COLO829 (cell line): ENCODE measurements at regions not wholly inside any gene's neighbourhood (a gene's known extent, or its start where the extent isn't known, plus 50 kb on each side); places are given as distances from the start of the nearest gene placed in this dataset.
"Not testable (repeated sequence)": the region's sequence is repeated elsewhere in the genome, so short reads cannot be mapped to it uniquely, and the experiment has no call there.

ENCODE experiments used
- DNase-seq: peaks from one replicate; pipeline ENCODE4 v3.0.0; 2012; ENCODE audit warnings: low spot score

DNA sequence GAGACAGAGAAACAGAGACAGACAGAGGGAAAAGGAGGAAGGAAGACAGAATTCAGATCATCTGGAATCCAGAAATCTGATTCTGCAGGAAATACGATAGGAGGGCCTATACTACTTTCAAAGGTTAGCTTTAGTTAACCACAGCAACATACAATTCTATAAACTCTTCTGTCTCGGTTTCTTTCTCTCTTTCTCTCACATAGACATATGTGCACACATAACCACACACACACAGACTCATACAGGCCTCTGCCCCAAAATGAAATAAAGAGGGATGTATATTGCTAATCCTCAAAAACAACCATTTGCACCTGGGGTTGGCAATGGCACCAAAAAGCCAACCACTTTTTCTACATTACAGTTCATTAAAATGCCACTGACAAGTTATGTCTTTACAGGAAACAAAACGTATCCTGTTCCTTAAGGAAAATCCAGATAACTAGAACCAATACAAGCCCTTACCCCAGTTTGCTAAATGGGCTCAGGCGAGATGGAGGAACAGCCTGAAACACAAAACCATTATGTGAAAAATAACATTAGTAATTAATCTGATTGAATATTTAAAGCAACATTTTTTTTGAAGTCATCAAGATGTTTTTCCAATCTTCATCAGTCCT, 372.3 kb upstream of the CCNH start:
- no peak for DNase-seq

DNA sequence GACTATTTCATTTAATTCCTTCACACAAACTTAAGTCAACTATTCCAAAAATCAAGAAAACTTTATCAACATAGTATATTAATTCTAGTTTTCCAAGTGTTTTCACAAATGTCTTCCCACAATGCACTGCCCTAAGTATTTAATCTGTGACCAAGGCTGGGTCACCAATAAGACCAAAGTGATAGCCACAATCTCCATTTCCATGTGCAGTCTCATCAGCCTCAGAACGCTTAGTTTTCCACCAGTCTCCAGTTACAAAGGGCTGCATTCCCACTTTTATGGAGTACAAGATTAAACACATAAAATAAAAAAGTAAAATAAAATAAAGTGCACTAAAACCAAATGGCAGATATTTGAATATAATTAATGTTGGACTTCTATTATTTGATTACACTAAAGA, 371.6 kb upstream of the CCNH start:
- no peak for DNase-seq

DNA sequence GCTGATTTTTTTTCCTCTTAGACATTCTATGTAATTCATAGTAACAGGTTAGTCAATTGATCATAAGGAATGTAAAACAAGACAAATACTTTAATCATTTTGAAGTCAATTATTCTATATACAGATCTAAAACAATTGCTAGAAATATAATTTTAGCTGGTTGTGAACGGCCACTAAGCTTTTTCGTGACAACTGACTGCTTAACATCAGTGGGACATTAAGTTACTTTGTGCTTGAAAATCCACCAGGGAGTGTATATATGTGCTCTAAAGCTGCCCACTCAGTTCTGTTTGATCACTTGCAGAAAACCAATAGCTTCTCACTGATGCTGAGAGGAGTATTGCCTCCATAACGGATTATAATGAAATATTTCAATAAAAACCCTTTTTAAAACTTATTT, 370.2 kb upstream of the CCNH start:
- no peak for DNase-seq

DNA sequence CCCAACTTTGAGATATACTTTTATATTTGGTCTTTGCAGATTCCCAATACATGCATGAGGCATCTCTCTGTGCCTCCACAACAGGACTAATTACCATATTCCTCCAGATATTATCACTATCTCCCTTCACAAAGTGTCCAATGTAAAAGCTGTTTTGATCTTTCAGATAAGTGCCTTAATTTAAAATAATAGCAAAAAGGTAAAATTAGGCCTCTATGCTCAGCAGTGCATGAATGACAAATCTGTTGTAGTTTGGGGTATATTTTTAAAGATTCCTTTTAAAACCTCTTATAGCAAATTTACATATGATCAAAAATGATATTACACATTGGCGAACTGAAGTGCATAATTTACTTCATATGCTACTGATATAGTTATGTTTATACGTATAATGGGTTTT, 369.2 kb upstream of the CCNH start:
- no peak for DNase-seq

DNA sequence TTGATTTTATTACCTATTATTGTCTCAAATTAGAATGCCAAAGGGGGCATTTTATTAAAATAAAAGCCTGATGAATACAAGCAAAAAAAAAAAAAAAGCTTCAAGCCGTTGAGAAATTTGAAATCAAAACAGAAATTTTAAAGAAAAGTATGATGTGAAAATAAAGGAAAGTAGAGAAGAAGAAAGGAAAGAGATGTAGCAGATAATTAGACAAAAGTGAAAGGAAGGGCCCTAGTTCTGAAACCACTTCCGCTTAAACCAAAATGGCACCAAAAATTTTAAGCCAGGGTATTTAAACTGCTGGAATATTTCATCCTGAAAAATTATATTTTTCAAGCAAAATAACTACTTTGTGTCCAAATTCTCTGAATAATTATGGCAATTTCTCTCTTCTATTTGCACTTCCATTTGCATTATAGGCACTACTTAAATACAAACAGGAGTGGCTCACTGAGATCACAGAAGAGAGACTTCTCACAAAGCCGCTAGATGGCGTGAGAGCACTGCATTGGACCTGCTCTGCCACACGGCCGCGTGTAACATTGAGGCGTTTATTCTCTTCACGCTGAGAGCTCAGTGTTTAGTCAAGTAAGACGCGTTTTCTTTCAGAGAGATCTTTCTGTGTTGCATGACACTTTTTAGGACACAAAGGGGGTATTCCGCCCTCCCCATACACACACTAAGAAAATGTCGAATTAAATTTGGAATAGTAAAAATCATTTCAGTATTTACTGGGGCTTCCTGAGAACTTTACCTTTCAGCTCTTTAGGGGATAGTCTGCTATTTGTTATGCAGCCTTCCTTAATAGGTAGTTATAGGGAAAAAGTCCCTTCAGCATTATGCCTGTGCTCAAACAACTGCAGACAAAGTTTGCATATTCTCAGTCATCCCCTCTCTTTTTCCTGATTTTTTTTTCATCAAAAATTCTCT, 368.4 kb upstream of the CCNH start:
- DNase-seq, result peak; percentile 20

DNA sequence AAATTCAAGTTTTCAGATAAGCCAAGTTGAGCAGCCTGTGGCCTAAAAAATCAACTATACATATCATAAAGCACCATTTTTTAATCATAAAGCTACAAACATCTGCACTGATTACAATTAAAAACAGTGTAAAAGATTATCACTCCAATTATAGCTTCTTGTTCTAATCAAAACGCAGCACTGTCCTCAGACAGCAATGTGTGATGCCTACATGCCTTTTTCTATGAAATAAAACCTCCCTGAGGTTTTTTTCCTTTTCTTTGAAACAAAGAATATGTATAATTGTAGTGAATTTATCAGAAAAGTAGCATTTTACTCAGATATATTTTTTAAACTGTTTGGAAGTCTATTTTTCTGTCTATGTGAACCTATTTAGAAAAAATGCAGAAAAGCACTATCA, 366.1 kb upstream of the CCNH start:
- no peak for DNase-seq

DNA sequence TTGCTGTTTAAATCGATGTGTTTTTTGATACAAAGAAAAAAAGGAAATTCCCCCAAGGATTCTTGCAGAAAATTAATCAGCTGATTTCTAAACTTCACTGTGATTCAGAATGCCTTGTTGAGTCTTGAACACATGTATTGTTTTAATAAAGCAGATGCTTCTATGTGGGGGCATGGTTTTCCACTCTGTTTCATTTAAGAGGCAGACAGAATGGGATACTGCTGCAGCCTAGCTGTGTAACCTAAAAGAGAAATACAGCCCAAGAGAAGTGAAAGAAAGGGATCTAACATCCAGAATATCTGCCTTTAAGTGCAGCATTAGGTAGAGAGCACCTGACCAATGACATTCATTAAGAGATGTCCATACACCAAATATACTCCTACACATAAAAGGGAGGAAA, 365.1 kb upstream of the CCNH start:
- no peak for DNase-seq

DNA sequence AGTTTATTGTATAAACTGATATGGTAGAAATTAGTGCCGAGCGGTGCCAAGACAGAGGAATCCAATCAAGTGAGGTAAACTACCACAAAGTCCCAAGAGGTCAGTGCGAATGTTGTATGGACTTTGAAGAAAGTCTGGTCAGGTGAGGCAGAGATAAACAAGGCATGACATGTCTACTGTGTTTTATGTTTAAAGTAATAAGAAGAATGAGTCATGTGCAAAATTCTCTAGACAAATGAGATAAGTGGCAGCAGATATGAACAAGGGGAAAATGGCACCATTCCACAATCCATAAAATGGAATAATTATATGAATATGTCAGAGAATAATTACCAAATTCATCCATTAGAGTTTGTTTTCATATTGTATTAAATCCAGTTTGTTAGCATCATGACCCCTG, 364.1 kb upstream of the CCNH start:
- DNase-seq, result no peak

DNA sequence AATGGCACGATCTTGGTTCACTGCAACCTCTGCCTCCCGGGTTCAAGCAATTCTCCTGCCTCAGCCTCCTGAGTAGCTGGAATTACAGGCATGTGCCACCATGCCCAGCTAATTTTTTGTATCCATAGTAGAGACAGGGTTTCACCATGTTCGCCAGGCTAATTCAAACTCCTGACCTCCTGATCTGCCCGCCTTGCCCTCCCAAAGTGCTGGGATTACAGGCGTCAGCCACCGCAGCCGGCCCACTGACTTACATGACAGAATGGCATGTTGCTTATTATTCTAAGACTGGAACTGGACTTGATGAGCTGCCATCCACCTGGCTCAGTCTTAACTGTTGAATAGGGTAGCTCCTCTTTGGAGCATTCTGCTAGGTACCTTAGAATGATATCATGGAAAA, 363.6 kb upstream of the CCNH start:
- not testable (repeated sequence) for DNase-seq

DNA sequence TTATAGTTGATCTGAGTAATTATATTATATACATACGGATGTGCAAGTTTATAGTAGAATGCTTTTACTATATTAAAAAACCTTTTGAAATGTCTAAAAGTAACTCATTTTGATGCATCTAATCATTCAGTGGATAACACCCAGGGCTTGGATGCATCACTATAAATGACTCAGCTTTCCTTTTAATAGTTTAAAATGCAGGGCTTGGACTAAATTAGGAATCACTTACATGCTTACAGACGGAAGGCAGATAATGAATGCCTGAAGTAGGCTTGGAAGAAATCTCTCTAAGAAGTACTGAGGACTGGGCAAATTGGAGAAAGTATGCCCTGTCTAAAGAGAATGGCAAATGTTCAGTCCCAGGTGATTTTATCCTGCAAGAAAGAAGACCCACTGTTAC, 362.5 kb upstream of the CCNH start:
- no peak for DNase-seq

DNA sequence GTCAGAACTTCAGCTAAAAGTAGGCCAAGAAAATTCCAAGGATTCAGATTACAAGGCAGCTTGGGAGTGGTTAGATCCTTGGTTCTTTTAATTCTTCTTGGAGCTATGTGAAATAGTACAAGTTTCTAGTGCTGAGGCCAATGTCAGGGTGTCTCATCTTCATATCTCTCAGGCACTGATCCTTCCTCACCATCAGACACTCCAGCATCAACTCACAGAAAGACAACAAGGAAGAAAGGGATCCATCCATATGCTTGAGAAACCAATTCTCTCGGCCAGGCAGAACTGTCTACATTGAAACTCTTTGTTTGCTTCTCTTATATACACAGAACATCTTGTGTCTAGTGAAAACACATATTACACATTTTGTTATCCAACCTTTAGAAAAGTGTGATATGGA, 362.1 kb upstream of the CCNH start:
- no peak for DNase-seq

DNA sequence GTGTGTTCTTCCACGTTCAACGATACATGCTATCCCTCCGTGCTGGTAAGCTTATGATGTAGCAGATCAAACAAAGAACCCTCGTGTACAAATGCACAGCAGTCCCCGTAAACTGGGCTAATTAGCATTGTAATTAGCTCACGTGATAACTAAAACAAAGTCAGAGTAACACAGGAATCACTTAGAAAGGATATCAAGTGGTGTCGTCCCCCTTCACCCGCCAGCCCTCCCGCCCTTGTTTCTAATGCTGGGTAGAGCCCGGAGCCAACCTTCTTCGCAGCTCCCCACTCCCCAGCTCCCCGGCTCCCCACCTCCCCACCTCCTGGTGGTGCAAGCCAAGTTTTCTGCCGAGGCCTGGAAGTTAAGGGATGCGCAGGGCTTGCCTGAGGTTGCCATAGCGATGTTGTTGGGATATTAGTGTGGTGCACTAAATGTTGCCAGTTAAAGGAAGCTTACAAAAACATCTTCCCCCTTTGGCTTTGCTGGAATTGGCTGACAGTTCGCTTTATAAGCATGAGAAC, 357.9 kb upstream of the CCNH start:
- DNase-seq, result no peak

DNA sequence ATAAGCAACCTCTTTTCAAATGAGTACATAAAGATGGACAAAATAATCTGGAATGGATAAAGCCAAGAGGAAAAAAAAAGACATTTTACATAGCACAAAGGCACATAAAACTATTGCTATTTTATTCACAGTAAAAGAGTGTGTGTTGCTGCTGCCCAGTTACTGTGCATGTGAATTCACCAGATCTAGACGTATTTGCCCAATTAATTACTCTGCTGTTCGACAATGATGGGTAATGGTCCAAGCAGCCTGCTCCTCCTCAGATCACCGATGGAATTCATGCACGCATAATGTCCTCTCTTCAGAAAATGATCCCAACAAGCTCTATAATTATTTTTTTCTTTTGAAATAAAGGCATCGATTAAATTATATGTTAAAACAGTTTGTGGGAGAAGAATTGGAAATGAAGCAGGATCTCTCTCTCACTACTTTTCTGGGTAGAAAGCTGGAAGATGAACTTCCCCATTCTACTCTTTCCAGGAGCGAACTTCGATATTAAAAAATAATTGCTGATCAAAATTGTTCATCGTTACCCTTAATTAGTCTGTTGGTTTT, 357.4 kb upstream of the CCNH start:
- no peak for DNase-seq

DNA sequence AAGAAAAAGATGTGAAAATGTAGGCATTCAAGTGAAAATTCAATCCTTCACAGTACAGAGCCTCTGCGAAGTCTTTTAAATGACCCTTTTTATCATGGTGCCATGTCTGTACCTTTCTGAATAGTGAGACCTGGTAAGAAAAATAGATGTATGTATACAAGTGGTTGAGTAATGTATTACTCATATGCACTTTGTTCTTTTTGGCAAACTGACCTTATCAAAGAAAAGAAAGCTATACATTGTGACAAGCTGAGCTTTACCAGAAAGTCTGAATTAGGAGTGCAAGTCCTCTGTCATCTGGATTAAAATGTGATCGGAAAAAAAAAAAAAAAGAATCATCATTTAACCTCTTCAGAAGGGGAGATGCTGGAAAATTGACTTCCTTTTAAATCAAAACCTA, 356.4 kb upstream of the CCNH start:
- DNase-seq, result peak; percentile 18

DNA sequence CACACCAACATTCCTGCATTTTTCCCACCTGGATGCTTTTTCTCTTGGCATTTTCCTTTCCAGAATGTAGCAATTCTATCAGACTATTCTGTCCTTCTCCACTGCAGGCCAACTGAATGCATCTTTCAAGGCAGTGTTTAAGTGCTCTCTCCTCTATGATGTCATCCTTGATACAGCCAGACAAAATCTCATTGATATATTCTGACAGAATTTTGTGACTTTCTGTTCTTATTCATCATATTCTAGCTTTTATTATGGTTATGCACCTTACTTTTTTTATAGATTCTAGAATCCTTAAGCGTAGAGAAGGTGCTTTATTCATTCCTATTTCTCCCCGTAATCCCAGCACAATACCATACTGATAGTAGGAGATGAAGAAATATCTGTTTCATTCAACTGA, 355.5 kb upstream of the CCNH start:
- DNase-seq, result no peak

DNA sequence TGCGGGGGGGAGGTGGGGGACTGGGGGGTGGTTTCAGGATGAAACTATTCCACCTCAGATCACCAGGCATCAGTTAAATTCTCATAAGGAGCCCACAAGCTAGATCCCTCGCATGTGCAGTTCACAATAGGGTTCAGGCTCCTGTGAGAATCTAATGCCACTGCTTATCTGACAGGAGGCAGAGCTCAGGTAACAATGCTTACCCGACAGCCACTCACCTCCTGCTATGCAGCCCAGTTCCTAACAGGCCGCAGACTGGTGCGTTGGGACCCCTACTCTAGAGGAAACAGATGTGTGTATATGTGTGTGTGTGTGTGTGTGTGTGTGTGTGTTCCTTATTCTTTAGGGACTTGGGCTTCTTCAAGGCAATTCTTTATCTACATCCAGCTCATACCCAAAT, 352.3 kb upstream of the CCNH start:
- DNase-seq, result no peak

DNA sequence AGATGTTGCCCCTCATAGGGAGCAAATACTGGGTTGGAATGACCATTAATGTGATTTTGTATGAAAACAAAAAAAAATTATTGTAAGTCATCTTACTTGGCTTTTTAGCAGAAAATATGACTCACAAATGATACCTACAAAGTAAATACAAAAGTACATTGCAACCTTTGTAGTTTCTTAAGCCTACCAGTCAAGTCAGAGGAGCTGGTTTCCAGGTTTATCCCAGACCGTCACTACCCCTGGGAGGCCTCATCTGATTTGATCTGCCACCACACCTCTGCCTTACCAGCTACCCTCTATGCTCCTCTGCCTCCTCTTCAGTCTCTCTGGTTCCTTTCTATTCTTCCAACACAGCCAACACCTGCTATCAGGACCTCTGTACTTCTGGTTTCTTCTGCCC, 349.9 kb upstream of the CCNH start:
- DNase-seq, result no peak

DNA sequence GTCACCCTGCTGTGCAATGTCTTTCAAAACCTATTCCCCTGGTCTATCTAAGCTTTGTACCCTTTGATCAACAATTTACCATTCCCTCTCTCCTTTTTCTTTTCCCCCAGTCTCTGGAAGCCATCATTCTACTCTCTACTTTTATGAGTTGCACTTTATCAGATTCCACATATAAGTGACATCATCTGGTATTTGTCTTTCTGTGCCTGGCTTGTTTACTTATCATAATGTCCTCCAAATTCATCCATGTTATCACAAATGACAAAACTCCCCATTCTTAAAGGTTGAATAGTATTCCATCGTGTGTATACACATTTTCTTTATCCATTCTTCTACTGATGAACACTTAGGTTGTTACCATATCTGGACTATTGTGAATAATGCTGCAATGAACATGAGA, 344.2 kb upstream of the CCNH start:
- no peak for DNase-seq

DNA sequence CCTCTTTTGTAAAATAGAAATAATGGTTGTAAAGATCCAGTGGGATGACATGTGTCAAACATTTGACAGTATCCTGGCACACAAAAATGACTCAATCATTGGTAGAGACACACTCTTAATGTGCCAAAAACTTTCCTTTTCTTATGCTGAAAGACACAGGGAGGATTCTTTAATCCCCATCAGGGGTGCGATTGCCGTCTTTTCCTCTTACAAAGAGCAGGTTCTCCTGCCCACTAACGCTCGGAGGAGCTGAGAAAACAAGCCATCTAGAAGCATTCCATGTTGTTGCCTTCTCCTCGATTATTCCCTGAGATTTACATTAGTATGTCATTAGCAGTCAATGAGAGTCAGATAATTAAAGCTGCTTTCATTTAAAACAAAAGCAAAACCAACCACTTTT, 342.6 kb upstream of the CCNH start:
- DNase-seq, result no peak

DNA sequence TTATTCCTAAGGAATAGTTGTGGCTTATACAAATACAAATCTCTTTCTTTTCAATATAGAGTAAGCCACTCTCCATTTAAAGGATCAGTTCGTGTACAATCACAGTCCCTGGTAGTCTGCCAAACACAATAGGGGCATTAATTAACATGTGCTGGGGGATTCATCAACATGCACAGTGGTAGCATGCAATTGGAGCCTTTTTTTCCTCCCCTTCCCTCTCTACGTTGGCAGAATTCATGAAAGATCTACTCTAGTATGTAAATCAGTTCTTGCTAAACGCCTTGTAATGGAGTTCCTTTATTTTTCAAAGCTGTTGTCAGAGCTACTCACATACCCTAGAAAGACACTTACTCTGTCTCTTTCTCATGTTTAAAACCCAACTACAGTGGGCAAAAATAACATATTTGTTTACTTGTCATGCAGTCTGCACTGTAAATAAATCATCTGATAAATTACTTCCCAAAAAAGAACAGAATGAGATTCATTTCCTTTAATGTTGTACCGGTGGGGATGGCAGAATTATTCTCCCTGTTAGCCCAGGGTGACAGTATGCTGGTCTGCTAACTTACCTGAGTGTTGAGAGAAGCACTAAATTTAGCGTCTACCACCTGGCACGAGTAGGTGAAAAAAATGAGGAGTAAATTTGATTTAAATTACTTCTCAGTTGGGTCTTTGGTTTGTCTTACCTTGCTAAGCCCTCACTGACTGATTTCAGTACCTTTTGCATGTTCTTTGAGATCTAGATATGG, 341.5 kb upstream of the CCNH start:
- no peak for DNase-seq

DNA sequence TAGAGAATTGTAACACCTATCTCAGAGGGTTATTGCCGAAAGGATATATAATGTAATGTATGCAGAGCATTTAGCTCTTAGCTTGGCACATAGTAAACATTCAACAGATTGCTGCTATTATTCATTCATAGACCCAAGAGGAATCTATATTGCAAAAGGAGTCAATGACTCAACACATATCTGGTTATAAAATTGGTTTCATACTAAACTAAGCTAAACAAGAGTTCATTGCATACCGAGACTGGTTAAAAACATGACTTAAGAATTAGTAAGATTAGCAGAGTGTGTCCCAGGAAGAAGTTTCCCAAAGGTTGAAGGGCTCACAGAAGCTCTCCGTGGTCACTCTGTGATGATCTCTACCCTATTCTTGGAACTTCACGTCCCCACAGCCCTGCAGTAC, 339.6 kb upstream of the CCNH start:
- no peak for DNase-seq

DNA sequence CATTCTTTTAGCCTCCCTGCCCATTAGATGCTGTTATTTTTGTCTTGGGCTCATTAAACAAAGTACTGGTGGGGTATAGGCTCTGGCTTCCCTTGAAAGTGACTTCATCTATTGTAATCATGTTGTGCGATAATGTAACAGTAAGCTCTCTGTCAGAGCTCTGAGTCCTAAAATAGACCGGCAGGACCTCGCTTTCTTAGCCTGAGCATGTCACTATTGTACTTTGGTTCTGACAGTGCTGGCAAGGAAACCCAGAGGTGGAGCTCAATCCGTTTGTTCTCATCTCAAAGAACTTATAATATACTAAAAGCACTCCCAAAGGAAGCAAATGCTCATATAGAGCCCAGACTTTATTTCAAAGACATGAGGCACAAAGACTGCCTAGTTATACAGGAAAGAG, 339.1 kb upstream of the CCNH start:
- no peak for DNase-seq
